ENCODE measurements at regions not wholly inside any gene's neighbourhood (a gene's known extent, or its start where the extent isn't known, plus 50 kb on each side); places are given as distances from the start of the nearest gene placed in this dataset.
A peak's percentile ranks its signal among the peaks of the same experiment; 100 is the strongest.

GRCh38 chr13:61950828-61951227, 535.2 kb upstream of the PCDH20 start:
- H3K36me3 ChIP-seq = no peaks in the 10 kb centered on the region
- no peak overlapping the region for H3K27ac ChIP-seq
- H4K20me1 ChIP-seq = no peaks in the 10 kb centered on the region
- no peaks in the 10 kb centered on the region for H3K27me3 ChIP-seq
- no peak for TF ChIP-seq Cebpa-rat (IDR thresholded peaks at IDR 0.05)
- no peaks in the 10 kb centered on the region for H3K9me3 ChIP-seq (replicated peaks in 1 of 11)
- H3K4me1 ChIP-seq = no peaks in the 10 kb centered on the region
- no peak overlapping the region for H3K4me3 ChIP-seq
- no peak overlapping the region for H3K4me2 ChIP-seq
- no peak overlapping the region for H3K9ac ChIP-seq

DNA sequence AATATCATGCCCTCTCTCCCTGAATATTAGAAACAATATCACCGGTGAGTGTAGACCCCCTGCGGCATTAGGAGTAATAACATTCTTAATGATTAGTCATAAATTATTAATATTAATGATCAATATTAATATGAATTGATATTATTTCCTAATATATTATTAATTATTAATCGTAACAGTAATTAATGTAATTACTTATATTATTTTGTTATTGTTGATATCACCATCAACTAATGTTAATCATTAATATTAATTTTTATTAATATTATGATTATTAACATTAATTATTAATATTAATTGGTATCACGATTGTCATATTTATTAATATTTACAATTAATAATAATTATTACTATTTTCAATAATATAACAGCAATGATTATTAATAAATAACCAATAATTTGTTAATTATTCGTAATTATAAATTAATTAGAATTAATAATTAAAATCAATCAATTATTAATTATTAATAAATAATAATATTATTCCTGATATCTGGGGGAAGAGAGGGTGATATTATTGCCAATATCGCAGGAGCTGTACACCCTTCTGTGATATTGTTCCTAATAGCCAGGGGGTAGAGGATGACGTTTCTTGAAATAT, 528.8 kb upstream of the PCDH20 start:
- no peaks in the 10 kb centered on the region for H4K20me1 ChIP-seq
- no peak overlapping the region for H3K4me3 ChIP-seq
- H3K36me3 ChIP-seq = no peaks in the 10 kb centered on the region
- H3K4me1 ChIP-seq = no peaks in the 10 kb centered on the region
- no peaks in the 10 kb centered on the region for H3K27me3 ChIP-seq
- no peak for TF ChIP-seq Cebpa-rat (IDR thresholded peaks at IDR 0.05)
- H3K27ac ChIP-seq = no peak overlapping the region
- no peaks in the 10 kb centered on the region for H3K9me3 ChIP-seq (replicated peaks in 1 of 11)
- no peak overlapping the region for H3K4me2 ChIP-seq
- H3K9ac ChIP-seq = no peak overlapping the region

- TF ChIP-seq Cebpa-rat (IDR thresholded peaks at IDR 0.05) = no peak
- Histone ChIP-seq H3K4me2 (no peak overlapping the region), H3K4me3 (no peak overlapping the region), H4K20me1 (no peaks in the 10 kb centered on the region), H3K4me1 (peaks cover 0 to 10% (median 0%) of the 10 kb centered on the region in 10 experiments; a peak in 1 of 20 replicates), H3K9me3 (replicated peaks in 1 of 11) (no peaks in the 10 kb centered on the region), H3K27me3 (no peaks in the 10 kb centered on the region), H3K27ac (no peak overlapping the region), H3K36me3 (no peaks in the 10 kb centered on the region), H3K9ac (no peak overlapping the region)
These were observed 520.1 kb upstream of the PCDH20 start for GRCh38 chr13:61935710-61936109.

- H3K4me3 ChIP-seq = no peak overlapping the region
- no peaks in the 10 kb centered on the region for H4K20me1 ChIP-seq
These were observed 512.0 kb upstream of the PCDH20 start for GRCh38 chr13:61927648-61928047.

DNA sequence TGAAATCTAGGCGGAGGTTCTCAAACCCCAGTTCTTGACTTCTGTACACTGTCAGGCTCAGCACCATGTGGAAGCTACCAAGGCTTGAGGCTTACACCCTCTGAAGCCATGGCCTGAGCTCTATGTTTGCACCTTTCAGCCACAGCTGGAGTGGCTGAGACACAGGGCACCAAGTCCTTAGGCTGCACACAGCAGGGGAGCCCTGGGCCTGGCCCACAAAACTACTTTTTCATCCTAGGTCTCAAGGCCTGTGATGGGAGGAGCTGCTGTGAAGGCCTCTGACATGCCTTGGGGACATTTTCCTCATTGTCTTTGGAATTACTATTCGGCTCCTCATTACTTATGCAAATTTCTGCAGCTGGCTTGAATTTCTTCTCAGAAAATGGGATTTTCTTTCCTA, 503.2 kb upstream of the PCDH20 start:
- Histone ChIP-seq H3K36me3 (no peaks in the 10 kb centered on the region), H4K20me1 (no peaks in the 10 kb centered on the region; a peak in 1 of 22 replicates), H3K4me1 (no peaks in the 10 kb centered on the region), H3K27ac (no peak overlapping the region), H3K4me3 (no peak overlapping the region), H3K27me3 (no peaks in the 10 kb centered on the region), H3K9ac (no peak overlapping the region), H3K9me3 (replicated peaks in 1 of 11) (peaks cover 0 to 18% (median 4%) of the 10 kb centered on the region in 11 experiments; a peak in 7 of 22 replicates), H3K4me2 (no peak overlapping the region)
- no peak for TF ChIP-seq Cebpa-rat (IDR thresholded peaks at IDR 0.05)

More at GRCh38 chr13:61927648-61928047, 512.0 kb upstream of the PCDH20 start:
- Histone ChIP-seq H3K9ac (no peak overlapping the region), H3K4me2 (peak overlapping the region in 4 of 11 experiments; percentile 19 to 55 (median 34); a peak in 6 of 22 replicates), H3K9me3 (replicated peaks in 1 of 11) (peaks cover 0 to 15% (median 4%) of the 10 kb centered on the region in 11 experiments; a peak in 7 of 22 replicates), H3K27me3 (no peaks in the 10 kb centered on the region), H3K36me3 (no peaks in the 10 kb centered on the region), H3K27ac (no peak overlapping the region), H3K4me1 (peaks cover 0 to 29% (median 0%) of the 10 kb centered on the region in 10 experiments; a peak in 6 of 20 replicates)
- TF ChIP-seq Cebpa-rat (IDR thresholded peaks at IDR 0.05) = no peak

GRCh38 chr13:61916483-61916882, 500.8 kb upstream of the PCDH20 start:
- no peak for TF ChIP-seq Cebpa-rat (IDR thresholded peaks at IDR 0.05)
- H3K9me3 ChIP-seq (replicated peaks in 1 of 11) = no peaks in the 10 kb centered on the region
- H3K9ac ChIP-seq = no peak overlapping the region
- no peaks in the 10 kb centered on the region; a peak in 1 of 22 replicates for H4K20me1 ChIP-seq
- no peaks in the 10 kb centered on the region for H3K36me3 ChIP-seq
- no peak overlapping the region for H3K4me2 ChIP-seq
- no peak overlapping the region for H3K27ac ChIP-seq
- H3K4me1 ChIP-seq = no peaks in the 10 kb centered on the region
- no peak overlapping the region for H3K4me3 ChIP-seq
- H3K27me3 ChIP-seq = no peaks in the 10 kb centered on the region

DNA sequence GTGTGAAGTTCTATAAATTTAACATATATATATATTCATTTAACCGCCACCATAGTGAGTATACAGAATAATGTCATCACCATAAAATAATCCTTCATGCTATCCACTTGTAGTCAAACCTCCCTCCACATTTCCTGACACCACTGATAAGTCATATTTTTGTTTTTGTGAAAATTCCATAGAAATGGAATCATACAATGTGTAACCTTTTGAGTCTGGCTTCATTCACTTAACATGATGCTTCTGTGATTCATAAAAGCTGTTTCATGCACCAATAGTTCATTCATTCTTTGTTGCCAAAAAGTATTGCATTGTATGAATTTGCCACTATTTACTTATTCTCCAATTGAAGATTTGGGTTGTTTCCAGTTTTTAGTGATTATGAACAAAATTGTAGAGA, 497.5 kb upstream of the PCDH20 start:
- no peaks in the 10 kb centered on the region for H3K36me3 ChIP-seq
- no peak overlapping the region for H3K4me2 ChIP-seq
- no peak overlapping the region for H3K9ac ChIP-seq
- no peak for TF ChIP-seq Cebpa-rat (IDR thresholded peaks at IDR 0.05)
- H3K4me1 ChIP-seq = no peaks in the 10 kb centered on the region
- H3K27me3 ChIP-seq = no peaks in the 10 kb centered on the region
- no peaks in the 10 kb centered on the region for H3K9me3 ChIP-seq (replicated peaks in 1 of 11)
- no peak overlapping the region for H3K27ac ChIP-seq
- no peak overlapping the region for H3K4me3 ChIP-seq
- no peaks in the 10 kb centered on the region for H4K20me1 ChIP-seq

- no peaks in the 10 kb centered on the region for H3K9me3 ChIP-seq (replicated peaks in 1 of 11)
- H3K27me3 ChIP-seq = no peaks in the 10 kb centered on the region
- H4K20me1 ChIP-seq = no peaks in the 10 kb centered on the region
- no peak overlapping the region for H3K4me2 ChIP-seq
- no peak overlapping the region for H3K4me3 ChIP-seq
- H3K27ac ChIP-seq = no peak overlapping the region
- no peaks in the 10 kb centered on the region for H3K4me1 ChIP-seq
- no peak overlapping the region for H3K9ac ChIP-seq
- TF ChIP-seq Cebpa-rat (IDR thresholded peaks at IDR 0.05) = no peak
- H3K36me3 ChIP-seq = no peaks in the 10 kb centered on the region
These were observed 493.4 kb upstream of the PCDH20 start for GRCh38 chr13:61908906-61909615.

DNA sequence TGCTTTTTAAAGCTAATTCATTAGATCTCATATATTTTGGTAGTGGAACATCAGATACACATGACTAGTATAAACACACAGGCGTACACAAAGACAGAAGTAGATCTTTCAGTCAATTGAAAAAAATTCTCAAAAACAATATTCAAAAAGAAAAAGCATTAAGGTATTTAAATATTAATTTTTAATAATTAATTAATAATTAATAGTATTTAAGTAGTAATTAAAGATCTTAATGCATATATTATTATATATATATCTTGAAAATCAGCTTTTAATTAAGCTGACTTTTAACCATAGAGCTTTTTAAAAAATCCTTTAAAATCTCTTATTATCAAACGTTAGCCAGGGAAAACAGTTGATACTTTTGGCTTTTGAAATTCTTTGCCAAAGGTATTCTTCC, 489.4 kb upstream of the PCDH20 start:
- no peak overlapping the region for H3K4me2 ChIP-seq
- no peaks in the 10 kb centered on the region for H3K4me1 ChIP-seq
- no peak for TF ChIP-seq Cebpa-rat (IDR thresholded peaks at IDR 0.05)
- no peaks in the 10 kb centered on the region for H3K27me3 ChIP-seq
- no peaks in the 10 kb centered on the region for H3K36me3 ChIP-seq
- no peak overlapping the region for H3K4me3 ChIP-seq
- no peak overlapping the region for H3K27ac ChIP-seq
- no peaks in the 10 kb centered on the region for H4K20me1 ChIP-seq
- H3K9me3 ChIP-seq (replicated peaks in 1 of 11) = no peaks in the 10 kb centered on the region
- H3K9ac ChIP-seq = no peak overlapping the region
